ENCODE measurements at regions not wholly inside any gene's neighbourhood (a gene's known extent, or its start where the extent isn't known, plus 50 kb on each side); places are given as distances from the start of the nearest gene placed in this dataset.
"Not testable (repeated sequence)": the region's sequence is repeated elsewhere in the genome, so short reads cannot be mapped to it uniquely, and the experiment has no call there.

DNA sequence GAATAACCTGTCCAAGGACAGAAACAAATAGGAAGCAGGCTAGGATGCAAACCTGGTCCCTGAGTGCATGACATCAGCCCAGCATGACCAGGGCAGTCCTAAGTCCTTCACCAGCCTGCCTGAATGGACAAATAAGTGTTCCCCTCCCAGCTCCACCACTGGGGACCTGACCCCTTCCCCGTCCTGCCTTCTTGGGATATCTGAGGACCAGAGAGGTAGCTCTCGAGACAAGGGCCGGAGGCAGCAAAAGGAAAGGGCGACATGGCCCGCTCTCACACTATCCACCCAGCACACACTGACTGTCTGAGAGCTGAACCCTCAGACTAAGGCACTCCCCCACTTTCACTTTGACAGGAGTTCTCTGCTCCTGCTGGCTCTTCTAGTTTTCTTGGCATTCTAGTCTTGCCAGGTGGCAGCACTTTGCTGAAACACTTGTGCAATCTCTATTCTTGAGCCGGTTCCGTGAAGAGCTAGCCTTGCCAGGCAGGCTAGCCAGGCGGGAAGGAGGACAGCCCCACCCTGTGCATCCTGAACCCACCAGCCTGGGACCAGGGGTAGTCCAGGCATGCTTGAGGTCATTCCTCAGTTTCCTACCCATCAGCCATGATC, 251.1 kb upstream of the RAB4A start:
- Mint-ChIP-seq H3K9me3 (no peaks in the 10 kb centered on the region), H3K27ac (no peak overlapping the region), H3K4me3 (no peak overlapping the region), H3K27me3 (peaks cover 4% of the 10 kb centered on the region), H3K36me3 (no peaks in the 10 kb centered on the region), H3K4me1 (no peaks in the 10 kb centered on the region)
- DNase-seq, result no peak

DNA sequence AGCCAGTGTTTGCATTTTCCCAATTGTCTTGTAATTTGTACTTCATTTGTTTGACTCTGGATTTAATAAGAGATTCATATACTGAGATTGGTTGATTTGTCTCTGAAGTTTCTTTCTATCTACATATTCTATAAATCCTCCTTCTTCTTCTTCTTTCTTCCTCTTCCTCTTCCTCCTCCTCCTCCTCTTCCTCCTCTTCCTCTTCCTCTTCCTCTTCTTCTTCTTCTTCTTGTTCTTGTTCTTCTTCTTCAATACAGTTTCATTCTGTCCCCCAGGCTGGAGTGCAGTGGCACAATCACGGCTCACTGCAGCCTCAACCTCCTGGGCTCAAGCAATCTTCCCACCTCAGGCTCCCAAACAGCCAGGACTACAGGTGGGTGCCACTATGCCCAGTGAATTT, 249.9 kb upstream of the RAB4A start:
- H3K27ac Mint-ChIP-seq, DNase-seq, H3K9me3 Mint-ChIP-seq, H3K27me3 Mint-ChIP-seq, H3K4me3 Mint-ChIP-seq, H3K4me1 Mint-ChIP-seq, H3K36me3 Mint-ChIP-seq: not testable (repeated sequence)

- H3K9me3 Mint-ChIP-seq, result no peaks in the 10 kb centered on the region
- no peak overlapping the region for H3K4me3 Mint-ChIP-seq
- no peak for DNase-seq
- no peaks in the 10 kb centered on the region for H3K27me3 Mint-ChIP-seq
- no peaks in the 10 kb centered on the region for H3K36me3 Mint-ChIP-seq
- H3K27ac Mint-ChIP-seq, result no peak overlapping the region
- peaks cover 9% of the 10 kb centered on the region for H3K4me1 Mint-ChIP-seq
These were observed 248.1 kb upstream of the RAB4A start for GRCh38 chr1:229022595-229023333.

GRCh38 chr1:229023651-229024300, 247.1 kb upstream of the RAB4A start:
- Mint-ChIP-seq H3K9me3 (no peaks in the 10 kb centered on the region), H3K4me3 (no peak overlapping the region), H3K4me1 (peaks cover 10% of the 10 kb centered on the region), H3K27ac (no peak overlapping the region), H3K36me3 (no peaks in the 10 kb centered on the region), H3K27me3 (no peaks in the 10 kb centered on the region)
- DNase-seq, result no peak

- Mint-ChIP-seq H3K27ac (peak overlapping the region; percentile 43), H3K4me3 (no peak overlapping the region), H3K27me3 (no peaks in the 10 kb centered on the region), H3K36me3 (no peaks in the 10 kb centered on the region), H3K4me1 (peaks cover 10% of the 10 kb centered on the region), H3K9me3 (no peaks in the 10 kb centered on the region)
- no peak for DNase-seq
These were observed 246.3 kb upstream of the RAB4A start for GRCh38 chr1:229024528-229025130.

DNA sequence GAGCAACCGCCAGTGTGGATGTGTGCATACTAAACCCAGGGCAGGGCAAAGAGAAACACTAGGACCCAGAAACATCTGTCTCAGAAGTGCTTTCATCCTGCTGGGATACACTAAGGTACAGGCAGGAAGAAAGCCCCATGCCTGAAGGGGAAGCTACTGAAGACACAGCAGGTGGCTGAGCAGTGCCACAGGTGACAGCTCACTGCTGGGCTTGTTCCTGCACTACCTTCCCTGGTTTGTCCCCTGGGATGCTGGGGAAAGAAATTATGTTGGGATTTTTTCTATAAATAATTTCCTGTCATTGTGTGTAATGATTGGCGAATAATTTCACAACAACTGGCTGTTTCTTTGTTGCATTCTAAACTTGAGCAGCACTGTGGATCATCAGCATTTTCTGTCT, 245.3 kb upstream of the RAB4A start:
- H3K36me3 Mint-ChIP-seq, result no peaks in the 10 kb centered on the region

DNA sequence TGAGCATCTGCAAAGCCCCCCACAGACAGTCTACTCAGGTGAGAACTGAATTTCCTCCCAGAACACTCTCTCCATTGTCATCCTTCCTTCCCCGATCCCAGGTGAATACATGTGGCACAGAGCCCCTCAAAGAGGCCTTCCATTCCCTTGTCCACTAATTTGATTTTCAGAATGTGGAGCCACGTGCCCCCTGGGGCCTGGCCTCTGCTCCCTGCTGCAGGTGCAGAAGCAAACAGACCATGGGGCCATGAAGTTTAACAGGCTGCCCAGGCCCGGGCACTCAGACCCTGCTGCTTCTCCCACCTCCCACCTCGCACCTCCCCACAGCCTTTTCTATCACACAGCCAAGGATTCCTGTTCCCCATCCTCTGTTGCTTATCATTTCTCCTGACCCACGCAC, 243.8 kb upstream of the RAB4A start:
- Mint-ChIP-seq H3K4me3 (no peak overlapping the region), H3K36me3 (no peaks in the 10 kb centered on the region), H3K27me3 (peaks cover 3% of the 10 kb centered on the region), H3K9me3 (no peaks in the 10 kb centered on the region), H3K4me1 (peaks cover 10% of the 10 kb centered on the region), H3K27ac (peak overlapping the region; percentile 76)
- DNase-seq, result no peak

More for the DNA sequence above, 245.3 kb upstream of the RAB4A start:
- H3K4me1 Mint-ChIP-seq, result peaks cover 10% of the 10 kb centered on the region
- no peak overlapping the region for H3K4me3 Mint-ChIP-seq
- no peaks in the 10 kb centered on the region for H3K9me3 Mint-ChIP-seq
- no peaks in the 10 kb centered on the region for H3K27me3 Mint-ChIP-seq
- no peak for DNase-seq
- H3K27ac Mint-ChIP-seq, result no peak overlapping the region

DNA sequence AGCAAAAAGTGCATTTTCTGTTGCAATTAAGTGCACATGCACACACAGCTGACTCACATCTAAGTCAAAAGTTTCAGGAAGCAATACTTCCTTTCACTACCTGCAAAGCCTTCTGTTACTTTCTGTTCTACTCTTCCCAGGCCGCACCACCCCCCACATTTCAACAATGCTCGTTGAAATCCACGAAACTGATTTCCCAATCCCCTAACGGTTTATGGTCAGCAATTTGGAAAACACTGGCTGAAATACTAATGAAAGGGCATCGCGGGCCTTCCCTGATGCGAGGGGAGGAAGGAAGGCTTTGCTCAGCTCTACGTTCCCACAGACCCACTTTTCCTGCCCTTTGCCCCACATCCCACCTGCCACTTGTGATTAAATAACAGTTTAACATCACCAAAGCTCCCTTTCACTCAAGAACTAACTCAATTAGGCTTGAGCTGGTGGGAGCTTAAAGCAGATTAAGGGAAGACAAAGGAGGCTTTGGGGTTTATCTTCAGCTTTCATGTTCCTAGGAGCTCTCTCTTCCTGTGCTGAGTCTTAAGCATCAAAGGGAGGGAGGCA, 243.2 kb upstream of the RAB4A start:
- Mint-ChIP-seq H3K4me3 (peak overlapping the region; percentile 33), H3K27me3 (peaks cover 3% of the 10 kb centered on the region), H3K36me3 (no peaks in the 10 kb centered on the region), H3K9me3 (no peaks in the 10 kb centered on the region), H3K4me1 (peaks cover 10% of the 10 kb centered on the region), H3K27ac (peak overlapping the region; percentile 76)
- DNase-seq, result peak; percentile 9

GRCh38 chr1:229028544-229028943, 242.4 kb upstream of the RAB4A start:
- Mint-ChIP-seq H3K27ac (no peak overlapping the region), H3K4me3 (no peak overlapping the region)

GRCh38 chr1:229028987-229029878, 241.7 kb upstream of the RAB4A start:
- Mint-ChIP-seq H3K4me1 (peaks cover 10% of the 10 kb centered on the region), H3K27ac (no peak overlapping the region), H3K4me3 (no peak overlapping the region), H3K27me3 (peaks cover 3% of the 10 kb centered on the region), H3K9me3 (no peaks in the 10 kb centered on the region), H3K36me3 (no peaks in the 10 kb centered on the region)
- no peak for DNase-seq

More at GRCh38 chr1:229028544-229028943, 242.4 kb upstream of the RAB4A start:
- DNase-seq, result no peak
- Mint-ChIP-seq H3K9me3 (no peaks in the 10 kb centered on the region), H3K27me3 (peaks cover 3% of the 10 kb centered on the region), H3K4me1 (peaks cover 10% of the 10 kb centered on the region), H3K36me3 (no peaks in the 10 kb centered on the region)

DNA sequence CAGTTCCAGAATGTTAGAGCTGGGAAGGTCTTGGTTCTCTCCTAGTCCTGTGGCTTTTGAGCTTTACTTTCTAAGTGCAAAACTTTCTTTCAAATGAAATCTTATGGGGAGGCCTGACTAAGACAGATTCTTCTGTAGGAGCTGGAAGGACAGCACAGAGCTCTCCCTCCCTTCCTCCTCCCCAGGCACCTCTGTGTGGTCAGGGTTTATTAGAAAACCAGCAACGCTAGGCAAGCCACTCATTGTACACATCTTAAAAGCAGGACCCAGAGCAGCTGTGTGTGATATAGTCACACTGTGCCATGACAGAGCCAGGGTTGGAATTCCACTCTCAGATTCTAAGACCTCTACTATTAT, 241.1 kb upstream of the RAB4A start:
- Mint-ChIP-seq H3K27me3 (peaks cover 3% of the 10 kb centered on the region), H3K27ac (no peak overlapping the region), H3K4me3 (no peak overlapping the region), H3K4me1 (peaks cover 10% of the 10 kb centered on the region), H3K36me3 (no peaks in the 10 kb centered on the region), H3K9me3 (no peaks in the 10 kb centered on the region)
- DNase-seq, result no peak

GRCh38 chr1:229030630-229031029, 240.3 kb upstream of the RAB4A start:
- Mint-ChIP-seq H3K27me3 (peaks cover 3% of the 10 kb centered on the region), H3K36me3 (no peaks in the 10 kb centered on the region), H3K27ac (no peak overlapping the region), H3K4me1 (peaks cover 10% of the 10 kb centered on the region), H3K9me3 (no peaks in the 10 kb centered on the region), H3K4me3 (no peak overlapping the region)
- DNase-seq, result no peak

DNA sequence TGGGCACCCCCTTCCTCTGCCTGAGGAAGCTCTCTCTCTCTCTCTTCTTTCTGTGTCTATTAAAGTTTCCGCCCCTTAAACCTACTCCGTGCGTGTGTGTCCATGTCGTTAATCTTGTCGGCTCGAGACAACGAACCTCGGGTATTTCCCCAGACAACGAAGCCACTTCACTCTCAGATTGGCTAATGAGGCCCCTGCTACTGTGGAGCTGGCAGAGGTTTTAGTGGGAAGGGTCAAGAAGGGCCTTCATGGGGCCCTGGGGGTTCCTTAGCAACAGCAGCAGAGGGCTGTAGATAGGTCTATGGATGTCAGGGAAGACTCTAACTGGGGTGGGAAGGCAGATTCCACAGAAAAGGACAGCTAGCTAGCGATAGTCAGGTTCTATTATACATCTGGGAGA, 239.8 kb upstream of the RAB4A start:
- no peak for DNase-seq
- Mint-ChIP-seq H3K9me3 (no peaks in the 10 kb centered on the region), H3K36me3 (no peaks in the 10 kb centered on the region), H3K4me3 (no peak overlapping the region), H3K27ac (no peak overlapping the region), H3K4me1 (peaks cover 10% of the 10 kb centered on the region), H3K27me3 (peaks cover 3% of the 10 kb centered on the region)

- no peak overlapping the region for H3K4me3 Mint-ChIP-seq
- H3K4me1 Mint-ChIP-seq, result peaks cover 10% of the 10 kb centered on the region
- H3K27me3 Mint-ChIP-seq, result peaks cover 3% of the 10 kb centered on the region
- H3K9me3 Mint-ChIP-seq, result no peaks in the 10 kb centered on the region
- H3K36me3 Mint-ChIP-seq, result no peaks in the 10 kb centered on the region
- no peak overlapping the region for H3K27ac Mint-ChIP-seq
- no peak for DNase-seq
These were observed 239.2 kb upstream of the RAB4A start for GRCh38 chr1:229031481-229032341.

Data from activated naive CD8-positive, alpha-beta T cell treated with anti-CD3 and anti-CD28 coated beads for 36 hours (primary cell).